ENCODE measurements at regions not wholly inside any gene's neighbourhood (a gene's known extent, or its start where the extent isn't known, plus 50 kb on each side); places are given as distances from the start of the nearest gene placed in this dataset.

DNA sequence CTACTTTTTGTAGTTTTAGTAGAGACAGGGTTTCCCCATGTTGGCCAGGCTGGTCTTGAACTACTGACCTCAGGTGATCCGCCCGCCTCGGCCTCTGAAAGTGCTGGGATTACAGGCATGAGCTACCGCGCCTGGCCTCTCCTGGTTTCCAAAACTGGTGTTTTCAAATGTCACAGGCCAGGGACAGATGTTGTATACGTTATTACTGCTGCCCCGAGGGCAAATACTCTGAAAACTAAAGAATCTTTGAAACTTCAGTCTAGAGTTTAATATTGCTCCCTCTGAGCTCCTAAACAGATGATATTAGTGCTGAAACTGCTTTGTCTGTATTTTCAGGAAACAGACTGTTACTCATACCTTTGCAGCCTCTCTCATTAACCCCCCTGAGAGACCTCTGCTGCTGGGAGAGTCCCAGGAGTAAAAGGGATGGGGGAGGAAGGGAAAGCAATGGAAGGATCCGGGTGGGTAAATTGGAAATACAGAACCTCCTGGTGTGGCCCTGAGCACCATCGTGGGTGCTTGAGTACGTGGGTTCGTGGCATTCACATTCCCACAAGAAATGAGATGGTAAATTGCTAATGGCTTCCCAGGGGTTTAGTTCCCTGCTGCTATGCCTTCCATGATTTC, 96.3 kb upstream of the IGF1R start:
- Histone ChIP-seq H3K27me3 (ENCODE audit: low read depth) (no peaks in the 10 kb centered on the region), H3K36me3 (replicated peaks) (no peaks in the 10 kb centered on the region), H3K4me1 (no peaks in the 10 kb centered on the region), H3K4me3 (no peak overlapping the region), H3K9me3 (no peaks in the 10 kb centered on the region)
- in situ Hi-C loops (cut with MboI; ENCODE audit: low sequenced_read_pairs) = no loop called here
- no peak for DNase-seq (ENCODE audit: low spot score in 2 of 2)

GRCh38 chr15:98554272-98555172, 93.8 kb upstream of the IGF1R start:
- in situ Hi-C loops (cut with MboI; ENCODE audit: low sequenced_read_pairs) = no loop called here
- Histone ChIP-seq H3K9me3 (no peaks in the 10 kb centered on the region), H3K4me1 (no peaks in the 10 kb centered on the region), H3K27me3 (ENCODE audit: low read depth) (no peaks in the 10 kb centered on the region), H3K36me3 (replicated peaks) (no peaks in the 10 kb centered on the region), H3K4me3 (no peak overlapping the region)
- no peak for DNase-seq (ENCODE audit: low spot score in 2 of 2)

- DNase-seq (ENCODE audit: low spot score in 2 of 2) = no peak
- Histone ChIP-seq H3K4me3 (no peak overlapping the region), H3K36me3 (replicated peaks) (no peaks in the 10 kb centered on the region), H3K4me1 (no peaks in the 10 kb centered on the region), H3K27me3 (ENCODE audit: low read depth) (0 out of 2 replicates have a peak, but pooled peaks cover 1% of the 10 kb centered on the region), H3K9me3 (no peaks in the 10 kb centered on the region)
- in situ Hi-C loops (cut with MboI; ENCODE audit: low sequenced_read_pairs) = no loop called here
These were observed 93.2 kb upstream of the IGF1R start for GRCh38 chr15:98555173-98555515.

- DNase-seq (ENCODE audit: low spot score in 2 of 2) = no peak
- no peak overlapping the region for H3K4me3 ChIP-seq
- H3K9me3 ChIP-seq = no peaks in the 10 kb centered on the region
- no peaks in the 10 kb centered on the region for H3K36me3 ChIP-seq (replicated peaks)
- H3K27me3 ChIP-seq (ENCODE audit: low read depth) = 0 out of 2 replicates have a peak, but pooled peaks cover 2% of the 10 kb centered on the region
- in situ Hi-C loops (cut with MboI; ENCODE audit: low sequenced_read_pairs) = no loop called here
- no peaks in the 10 kb centered on the region for H3K4me1 ChIP-seq
These were observed 92.0 kb upstream of the IGF1R start for GRCh38 chr15:98556321-98556720.

DNA sequence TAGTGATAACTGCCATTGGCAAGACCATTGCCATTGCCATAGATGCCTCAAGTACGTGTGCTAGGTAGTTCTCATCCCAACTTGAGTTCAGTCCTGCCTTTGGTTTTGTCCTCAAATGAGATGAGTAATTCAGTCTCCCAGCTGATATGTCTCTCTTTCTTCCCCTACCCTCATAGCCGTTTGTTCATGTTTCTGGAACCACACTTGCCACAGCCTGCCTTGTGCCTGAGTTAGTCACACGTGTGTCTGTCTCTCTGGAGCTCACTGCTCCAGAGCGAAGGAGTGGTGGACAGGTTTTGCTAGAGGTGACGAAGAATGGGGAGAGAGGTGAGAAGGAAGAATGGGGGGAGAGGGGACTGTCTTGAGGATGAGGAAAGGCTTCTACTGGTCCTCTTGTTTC, 88.0 kb upstream of the IGF1R start:
- Histone ChIP-seq H3K9me3 (no peaks in the 10 kb centered on the region), H3K36me3 (replicated peaks) (no peaks in the 10 kb centered on the region), H3K27me3 (ENCODE audit: low read depth) (0 out of 2 replicates have a peak, but pooled peaks cover 2% of the 10 kb centered on the region), H3K4me3 (no peak overlapping the region), H3K4me1 (no peaks in the 10 kb centered on the region)
- in situ Hi-C loops (cut with MboI; ENCODE audit: low sequenced_read_pairs) = no loop called here
- no peak for DNase-seq (ENCODE audit: low spot score in 2 of 2)

GRCh38 chr15:98561169-98561941, 87.0 kb upstream of the IGF1R start:
- Histone ChIP-seq H3K36me3 (replicated peaks) (no peaks in the 10 kb centered on the region), H3K4me3 (no peak overlapping the region), H3K4me1 (no peaks in the 10 kb centered on the region), H3K9me3 (no peaks in the 10 kb centered on the region), H3K27me3 (ENCODE audit: low read depth) (0 out of 2 replicates have a peak, but pooled peaks cover 2% of the 10 kb centered on the region)
- DNase-seq (ENCODE audit: low spot score in 2 of 2) = no peak
- in situ Hi-C loops (cut with MboI; ENCODE audit: low sequenced_read_pairs) = no loop called here

GRCh38 chr15:98562331-98562937, 85.9 kb upstream of the IGF1R start:
- no peaks in the 10 kb centered on the region for H3K9me3 ChIP-seq
- H3K36me3 ChIP-seq (replicated peaks) = no peaks in the 10 kb centered on the region
- in situ Hi-C loops (cut with MboI; ENCODE audit: low sequenced_read_pairs) = no loop called here
- no peak overlapping the region for H3K4me3 ChIP-seq
- DNase-seq (ENCODE audit: low spot score in 2 of 2) = no peak
- H3K4me1 ChIP-seq = no peaks in the 10 kb centered on the region
- H3K27me3 ChIP-seq (ENCODE audit: low read depth) = 0 out of 2 replicates have a peak, but pooled peaks cover 2% of the 10 kb centered on the region

DNA sequence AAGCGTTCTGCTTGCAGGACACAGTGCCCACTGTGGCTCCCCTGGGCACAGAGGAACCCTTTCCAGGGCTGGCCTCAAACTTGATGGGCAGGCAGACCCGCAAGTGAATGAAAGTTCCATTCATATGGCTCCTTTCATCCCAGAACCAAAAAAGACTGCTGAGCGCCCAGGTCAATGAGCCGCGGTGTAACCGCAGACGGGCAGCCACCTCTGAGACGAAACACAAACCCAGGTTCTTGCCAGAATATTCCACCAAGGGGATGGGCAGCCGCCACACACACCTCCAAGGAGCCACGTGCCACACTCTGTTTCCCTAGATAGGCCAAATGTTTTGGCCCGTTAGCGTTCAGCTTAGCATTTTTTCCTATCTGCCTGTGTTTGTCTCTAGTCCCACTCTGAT, 82.8 kb upstream of the IGF1R start:
- in situ Hi-C loops (cut with MboI; ENCODE audit: low sequenced_read_pairs) = no loop called here
- Histone ChIP-seq H3K4me3 (no peak overlapping the region), H3K9me3 (no peaks in the 10 kb centered on the region), H3K36me3 (replicated peaks) (no peaks in the 10 kb centered on the region), H3K27me3 (ENCODE audit: low read depth) (peaks cover 4% of the 10 kb centered on the region; the same call in 1 of the 2 replicates), H3K4me1 (no peaks in the 10 kb centered on the region)
- no peak for DNase-seq (ENCODE audit: low spot score in 2 of 2)

DNA sequence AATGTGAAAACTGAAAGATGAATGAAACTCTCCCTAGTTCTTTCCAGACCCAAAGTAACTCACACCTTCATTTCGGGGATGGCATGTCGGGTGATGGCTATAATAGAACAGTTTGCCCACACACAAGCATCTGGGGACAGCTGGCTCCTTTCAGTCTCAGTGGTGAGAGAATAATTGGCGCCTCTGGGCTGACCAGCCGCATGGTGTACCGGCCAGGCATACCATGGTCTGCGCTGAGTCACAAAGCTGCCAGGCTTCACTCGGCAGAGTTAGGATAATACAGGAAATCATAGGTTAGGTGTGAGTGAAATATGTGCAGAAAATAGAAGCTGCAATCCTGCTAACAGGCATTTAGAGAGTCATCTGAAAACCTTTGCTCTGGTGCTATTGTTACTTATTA, 80.4 kb upstream of the IGF1R start:
- Histone ChIP-seq H3K4me1 (no peaks in the 10 kb centered on the region), H3K27me3 (ENCODE audit: low read depth) (peaks cover 14% of the 10 kb centered on the region), H3K9me3 (no peaks in the 10 kb centered on the region), H3K36me3 (replicated peaks) (no peaks in the 10 kb centered on the region), H3K4me3 (no peak overlapping the region)
- in situ Hi-C loops (cut with MboI; ENCODE audit: low sequenced_read_pairs) = no loop called here
- no peak for DNase-seq (ENCODE audit: low spot score in 2 of 2)

DNA sequence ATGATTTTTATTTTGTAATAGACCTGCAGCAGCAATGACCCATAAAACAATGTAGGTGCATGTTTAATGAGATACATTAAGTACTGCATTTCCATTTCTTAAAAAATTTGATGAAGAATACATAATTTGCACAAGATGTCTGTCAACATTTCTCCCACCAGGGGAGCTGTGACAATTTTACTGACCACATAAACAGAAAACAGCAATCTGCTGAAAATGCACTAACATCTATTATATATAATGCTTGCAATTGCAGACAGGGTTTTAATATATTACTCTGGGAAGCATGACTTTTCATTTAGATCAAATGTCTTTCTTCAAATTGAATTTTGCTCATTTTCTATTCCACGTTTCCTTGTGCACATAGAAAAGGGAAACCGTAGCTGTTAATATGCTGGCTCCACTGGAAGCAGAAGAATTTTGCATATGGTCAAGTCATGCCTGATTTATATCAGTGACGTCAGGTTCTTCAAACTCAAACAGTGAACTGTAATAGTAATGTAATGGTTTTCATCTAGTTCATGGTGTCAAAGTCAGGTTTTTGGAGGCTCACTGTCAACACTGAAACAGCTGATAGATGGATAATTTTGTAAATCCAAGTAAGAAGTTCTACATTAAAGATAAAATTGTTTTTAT, 79.8 kb upstream of the IGF1R start:
- DNase-seq (ENCODE audit: low spot score in 2 of 2) = no peak
- Histone ChIP-seq H3K4me1 (no peaks in the 10 kb centered on the region), H3K4me3 (no peak overlapping the region), H3K9me3 (no peaks in the 10 kb centered on the region), H3K27me3 (ENCODE audit: low read depth) (peaks cover 19% of the 10 kb centered on the region), H3K36me3 (replicated peaks) (no peaks in the 10 kb centered on the region)
- in situ Hi-C loops (cut with MboI; ENCODE audit: low sequenced_read_pairs) = no loop called here

- H3K27me3 ChIP-seq (ENCODE audit: low read depth) = peaks cover 20% of the 10 kb centered on the region
- DNase-seq (ENCODE audit: low spot score in 2 of 2) = no peak
- no peaks in the 10 kb centered on the region for H3K36me3 ChIP-seq (replicated peaks)
- in situ Hi-C loops (cut with MboI; ENCODE audit: low sequenced_read_pairs) = no loop called here
- H3K9me3 ChIP-seq = no peaks in the 10 kb centered on the region
- no peaks in the 10 kb centered on the region for H3K4me1 ChIP-seq
- no peak overlapping the region for H3K4me3 ChIP-seq
These were observed 78.2 kb upstream of the IGF1R start for GRCh38 chr15:98570119-98570518.

DNA sequence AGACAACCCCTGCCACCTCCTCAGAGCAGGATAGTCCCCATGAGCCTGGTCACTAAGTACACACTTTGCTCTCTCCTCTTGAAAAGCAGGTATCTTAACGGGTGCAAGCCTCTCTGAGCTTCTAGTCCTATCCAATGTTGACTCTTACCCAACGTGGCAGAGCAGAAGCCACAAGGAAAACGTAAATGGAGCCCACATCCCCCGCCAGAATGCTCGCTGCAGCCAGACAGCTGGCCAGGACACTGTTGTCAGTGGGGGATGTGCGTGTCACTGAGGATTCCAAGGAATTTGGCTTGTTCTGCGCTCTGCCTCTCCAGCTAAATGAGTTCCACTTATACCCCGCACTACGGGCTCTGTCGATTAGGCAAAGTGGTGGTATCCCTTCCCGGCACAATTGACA, 67.8 kb upstream of the IGF1R start:
- no peak for DNase-seq (ENCODE audit: low spot score in 2 of 2)
- H3K9me3 ChIP-seq = no peaks in the 10 kb centered on the region; the same call in 1 of the 2 replicates
- H3K4me3 ChIP-seq = no peak overlapping the region
- peaks cover 48% of the 10 kb centered on the region for H3K27me3 ChIP-seq (ENCODE audit: low read depth)
- in situ Hi-C loops (cut with MboI; ENCODE audit: low sequenced_read_pairs) = no loop called here
- no peaks in the 10 kb centered on the region for H3K36me3 ChIP-seq (replicated peaks)
- H3K4me1 ChIP-seq = 0 out of 2 replicates have a peak, but pooled peaks cover 3% of the 10 kb centered on the region

- H3K4me1 ChIP-seq = no peaks in the 10 kb centered on the region
These were observed 66.6 kb upstream of the IGF1R start for GRCh38 chr15:98581715-98582114.

More at GRCh38 chr15:98581715-98582114, 66.6 kb upstream of the IGF1R start:
- Histone ChIP-seq H3K9me3 (no peaks in the 10 kb centered on the region; the same call in 1 of the 2 replicates), H3K27me3 (ENCODE audit: low read depth) (peaks cover 60% of the 10 kb centered on the region), H3K36me3 (replicated peaks) (no peaks in the 10 kb centered on the region), H3K4me3 (no peak overlapping the region)
- in situ Hi-C loops (cut with MboI; ENCODE audit: low sequenced_read_pairs) = no loop called here
- no peak for DNase-seq (ENCODE audit: low spot score in 2 of 2)

All from HAP-1 (cell line).